Testis (tissue), 2 donors: ENCODE measurements at regions not wholly inside any gene's neighbourhood (a gene's known extent, or its start where the extent isn't known, plus 50 kb on each side); places are given as distances from the start of the nearest gene placed in this dataset.

Experiments
- POLR2A ChIP-seq: fragments of 450-650 bp; IDR thresholded peaks from one replicate; pipeline ENCODE4 v1.6.1; 2017; ENCODE audit warnings: antibody characterized with exemption, mild to moderate bottlenecking, moderate library complexity
- TF ChIP-seq, protein P1 (sequence below), 3 experiments: fragments of 450-650 bp in 2 of 3; fragments of 200-600 bp in 1 of 3; sonication (generic) in 1 of 3; IDR thresholded peaks; one replicate each; pipeline ENCODE4 v1.5.1; 2016 to 2019; ENCODE audit warnings: antibody characterized with exemption in 3 of 3, mild to moderate bottlenecking in 2 of 3, moderate library complexity in 1 of 3

GRCh38 chr20:16104783-16105182 is 468.5 kb downstream of the KIF16B start:
- TF ChIP-seq, protein P1, sequence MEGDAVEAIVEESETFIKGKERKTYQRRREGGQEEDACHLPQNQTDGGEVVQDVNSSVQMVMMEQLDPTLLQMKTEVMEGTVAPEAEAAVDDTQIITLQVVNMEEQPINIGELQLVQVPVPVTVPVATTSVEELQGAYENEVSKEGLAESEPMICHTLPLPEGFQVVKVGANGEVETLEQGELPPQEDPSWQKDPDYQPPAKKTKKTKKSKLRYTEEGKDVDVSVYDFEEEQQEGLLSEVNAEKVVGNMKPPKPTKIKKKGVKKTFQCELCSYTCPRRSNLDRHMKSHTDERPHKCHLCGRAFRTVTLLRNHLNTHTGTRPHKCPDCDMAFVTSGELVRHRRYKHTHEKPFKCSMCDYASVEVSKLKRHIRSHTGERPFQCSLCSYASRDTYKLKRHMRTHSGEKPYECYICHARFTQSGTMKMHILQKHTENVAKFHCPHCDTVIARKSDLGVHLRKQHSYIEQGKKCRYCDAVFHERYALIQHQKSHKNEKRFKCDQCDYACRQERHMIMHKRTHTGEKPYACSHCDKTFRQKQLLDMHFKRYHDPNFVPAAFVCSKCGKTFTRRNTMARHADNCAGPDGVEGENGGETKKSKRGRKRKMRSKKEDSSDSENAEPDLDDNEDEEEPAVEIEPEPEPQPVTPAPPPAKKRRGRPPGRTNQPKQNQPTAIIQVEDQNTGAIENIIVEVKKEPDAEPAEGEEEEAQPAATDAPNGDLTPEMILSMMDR (IDR thresholded peaks at IDR 0.05): no peak
- no peak for TF ChIP-seq POLR2A
